Adrenal gland (tissue), 9 donors: ENCODE measurements at regions not wholly inside any gene's neighbourhood (a gene's known extent, or its start where the extent isn't known, plus 50 kb on each side); places are given as distances from the start of the nearest gene placed in this dataset.

Experiments used
- DNase-seq, 7 donors: peaks; one replicate each; pipeline ENCODE4 v3.0.0-alpha.2; 2019 to 2020
- H3K27ac ChIP-seq, 5 donors: fragments of 200-600 bp; sonication (generic) in 4 of 5; 1 replicate in 3 of 5; 2 replicates in 2 of 5; pipeline versions ENCODE4 v1.5.1 to v1.8.0; 2016 to 2020; ENCODE audit warnings: mild to moderate bottlenecking in 1 of 5
- H3K27me3 ChIP-seq: fragments of 200-600 bp; 2 replicates; pipeline ENCODE4 v1.8.0; 2021
- H3K36me3 ChIP-seq, 2 donors: fragments of 200-600 bp; replicated peaks in 1 of 2; 1 replicate in 1 of 2; 2 replicates in 1 of 2; pipeline versions ENCODE4 v1.5.1 to v1.8.0; 2018 to 2022
- H3K4me1 ChIP-seq, 2 donors: fragments of 200-600 bp; replicated peaks in 1 of 2; 1 replicate in 1 of 2; 2 replicates in 1 of 2; pipeline versions ENCODE4 v1.5.1 to v1.8.0; 2018 to 2021
- H3K4me3 ChIP-seq, 4 donors: fragments of 200-600 bp; sonication (generic) in 3 of 4; one replicate each; pipeline ENCODE4 v1.5.1; 2016 to 2018
- H3K9me3 ChIP-seq, 3 donors: fragments of 200-600 bp; sonication (generic) in 1 of 3; replicated peaks in 1 of 3; 1 replicate in 2 of 3; 2 replicates in 1 of 3; pipeline versions ENCODE4 v1.5.1 to v1.8.0; 2016 to 2021
- CTCF ChIP-seq, 6 experiments: fragments of 450-650 bp in 4 of 6; fragments of 200-600 bp in 2 of 6; sonication (generic) in 1 of 6; IDR thresholded peaks; 1 replicate in 5 of 6; 2 replicates in 1 of 6; pipeline versions ENCODE4 v1.5.1 to v1.8.0; 2016 to 2021; ENCODE audit warnings: antibody characterized with exemption in 6 of 6, mild to moderate bottlenecking in 2 of 6, moderate library complexity in 1 of 6
- POLR2A ChIP-seq, 2 donors: fragments of 450-650 bp; IDR thresholded peaks; one replicate each; pipeline ENCODE4 v1.6.1; 2017; ENCODE audit warnings: antibody characterized with exemption in 2 of 2, mild to moderate bottlenecking in 2 of 2, moderate library complexity in 1 of 2
- WGBS, 4 donors: extraction: QIAGEN DNeasy Blood & Tissue Kit in 2 of 4; methylation state at CpG; one replicate each; pipeline versions ENCODE4 v1.1.5 to v1.1.7; 2013 to 2017; 5-methylcytosine and 5-hydroxymethylcytosine counted together
- intact Hi-C, 2 donors: fragments of 100-400 bp; cut with DNase I; formaldehyde crosslinking; loops; one replicate each; pipeline versions ENCODE4 v1.14.1 to v1.15.0; 2022 to 2023
- donor health status: healthy with polysubstance abuse.
- donor health status: Bipolar disorder and iron deficiency.
- donor health status: DM: yes; HTN: yes; CAD: no.
- donor health status: DM: no; HTN: no; CAD: no.
- donor health status: DM: no; HTN: no; CAD: no.

- intact Hi-C loops: no loop called here
These were observed 105.7 kb downstream of the PLEKHG1 start for GRCh38 chr6:150705392-150705791.

GRCh38 chr6:150710236-150710635 lies 110.6 kb downstream of the PLEKHG1 start:
- H3K36me3 ChIP-seq: no peaks in the 10 kb centered on the region
- no peaks in the 10 kb centered on the region for H3K4me1 ChIP-seq
- no peaks in the 10 kb centered on the region for H3K9me3 ChIP-seq
- intact Hi-C loops: no loop called here
- TF ChIP-seq POLR2A (IDR thresholded peaks at IDR 0.05) (no peak), CTCF (IDR thresholded peaks at IDR 0.05) (no peak)
- DNase-seq: no peak
- WGBS, 4 donors: 74 to 87% (median 82%) methylated on average over 6 of the region's 6 CpGs
- no peaks in the 10 kb centered on the region for H3K27me3 ChIP-seq
- H3K27ac ChIP-seq: no peak overlapping the region
- H3K4me3 ChIP-seq: no peak overlapping the region

More at GRCh38 chr6:150705392-150705791, 105.7 kb downstream of the PLEKHG1 start:
- Histone ChIP-seq H3K4me1 (no peaks in the 10 kb centered on the region), H3K9me3 (no peaks in the 10 kb centered on the region), H3K27ac (no peak overlapping the region), H3K4me3 (no peak overlapping the region), H3K36me3 (no peaks in the 10 kb centered on the region), H3K27me3 (no peaks in the 10 kb centered on the region)
- WGBS, 4 donors: 84 to 90% (median 87%) methylated on average over 9 of the region's 9 CpGs
- no peak for DNase-seq
- TF ChIP-seq CTCF (IDR thresholded peaks at IDR 0.05): no peak
- TF ChIP-seq POLR2A (IDR thresholded peaks at IDR 0.05): no peak

- no peaks in the 10 kb centered on the region for H3K27me3 ChIP-seq
- H3K4me3 ChIP-seq: no peak overlapping the region
- WGBS, 4 donors: 78 to 84% (median 81%) methylated on average over 4 of the region's 4 CpGs
- H3K36me3 ChIP-seq: no peaks in the 10 kb centered on the region
- TF ChIP-seq CTCF (IDR thresholded peaks at IDR 0.05) (no peak), POLR2A (IDR thresholded peaks at IDR 0.05) (no peak)
- no peaks in the 10 kb centered on the region for H3K4me1 ChIP-seq
- intact Hi-C loops: no loop called here
- H3K9me3 ChIP-seq: no peaks in the 10 kb centered on the region
- H3K27ac ChIP-seq: no peak overlapping the region
- DNase-seq: no peak
These were observed 111.4 kb downstream of the PLEKHG1 start for GRCh38 chr6:150711061-150711460.

- Histone ChIP-seq H3K27me3 (no peaks in the 10 kb centered on the region), H3K27ac (no peak overlapping the region), H3K36me3 (no peaks in the 10 kb centered on the region), H3K4me1 (no peaks in the 10 kb centered on the region), H3K9me3 (no peaks in the 10 kb centered on the region), H3K4me3 (no peak overlapping the region)
- DNase-seq: no peak
- intact Hi-C loops: no loop called here
- WGBS, 4 donors: 79 to 86% (median 82%) methylated on average over 8 of the region's 8 CpGs
- TF ChIP-seq CTCF (IDR thresholded peaks at IDR 0.05) (no peak), POLR2A (IDR thresholded peaks at IDR 0.05) (no peak)
These were observed 112.2 kb downstream of the PLEKHG1 start for GRCh38 chr6:150711584-150712504.
